Esophagus squamous epithelium (tissue), 5 donors: ENCODE measurements at regions not wholly inside any gene's neighbourhood (a gene's known extent, or its start where the extent isn't known, plus 50 kb on each side); places are given as distances from the start of the nearest gene placed in this dataset.

Experiments
- DNase-seq: peaks from one replicate; lab custom pipeline; 2025; lab: John Stamatoyannopoulos, UW
- H3K27ac ChIP-seq, 4 donors: fragments of 200-600 bp; sonication (generic); one replicate each; pipeline ENCODE4 v1.5.1; 2016 to 2019; ENCODE audit warnings: mild to moderate bottlenecking in 1 of 4
- H3K27me3 ChIP-seq, 4 donors: fragments of 200-600 bp; sonication (generic); 1 replicate in 3 of 4; 2 replicates in 1 of 4; pipeline versions ENCODE4 v1.5.1 to v1.6.0; 2017 to 2021; ENCODE audit warnings: antibody characterized with exemption in 1 of 4
- H3K36me3 ChIP-seq, 3 donors: fragments of 200-600 bp; sonication (generic); one replicate each; pipeline ENCODE4 v1.5.1; 2016 to 2019
- H3K4me1 ChIP-seq, 3 donors: fragments of 200-600 bp; sonication (generic); one replicate each; pipeline ENCODE4 v1.5.1; 2017 to 2019
- H3K4me3 ChIP-seq, 4 donors: fragments of 200-600 bp; sonication (generic); 1 replicate in 3 of 4; 2 replicates in 1 of 4; pipeline ENCODE4 v1.5.1; 2016 to 2019; ENCODE audit warnings: mild to moderate bottlenecking in 2 of 4, moderate library complexity in 1 of 4
- H3K9me3 ChIP-seq, 3 donors: fragments of 200-600 bp; sonication (generic); one replicate each; pipeline ENCODE4 v1.5.1; 2016 to 2019
- POLR2A ChIP-seq, 4 donors: fragments of 450-650 bp; IDR thresholded peaks; one replicate each; pipeline ENCODE4 v1.6.1; 2017; ENCODE audit warnings: antibody characterized with exemption in 4 of 4, mild to moderate bottlenecking in 4 of 4, moderate library complexity in 3 of 4
- WGBS, 2 donors: methylation state at CpG; one replicate each; pipeline ENCODE4 v1.1.5; 2018; 5-methylcytosine and 5-hydroxymethylcytosine counted together
- intact Hi-C: fragments of 100-400 bp; cut with DNase I; formaldehyde crosslinking; loops from one replicate; pipeline ENCODE4 v1.15.0; 2022
- TF ChIP-seq, protein P1 (sequence below), 6 experiments: fragments of 450-650 bp in 4 of 6; fragments of 200-600 bp in 2 of 6; sonication (generic) in 2 of 6; IDR thresholded peaks; one replicate each; pipeline ENCODE4 v1.5.1; 2016 to 2019; ENCODE audit warnings: antibody characterized with exemption in 6 of 6, mild to moderate bottlenecking in 4 of 6, moderate library complexity in 4 of 6
- donor health status: DM: yes; HTN: yes; CAD: no.

GRCh38 chr1:61538228-61538627, 186.7 kb downstream of the TM2D1 start:
- Histone ChIP-seq H3K27me3 (no peaks in the 10 kb centered on the region), H3K27ac (no peak overlapping the region), H3K9me3 (no peaks in the 10 kb centered on the region), H3K36me3 (no peaks in the 10 kb centered on the region), H3K4me3 (no peak overlapping the region), H3K4me1 (no peaks in the 10 kb centered on the region)
- TF ChIP-seq POLR2A (IDR thresholded peaks at IDR 0.05) = no peak
- TF ChIP-seq, protein P1, sequence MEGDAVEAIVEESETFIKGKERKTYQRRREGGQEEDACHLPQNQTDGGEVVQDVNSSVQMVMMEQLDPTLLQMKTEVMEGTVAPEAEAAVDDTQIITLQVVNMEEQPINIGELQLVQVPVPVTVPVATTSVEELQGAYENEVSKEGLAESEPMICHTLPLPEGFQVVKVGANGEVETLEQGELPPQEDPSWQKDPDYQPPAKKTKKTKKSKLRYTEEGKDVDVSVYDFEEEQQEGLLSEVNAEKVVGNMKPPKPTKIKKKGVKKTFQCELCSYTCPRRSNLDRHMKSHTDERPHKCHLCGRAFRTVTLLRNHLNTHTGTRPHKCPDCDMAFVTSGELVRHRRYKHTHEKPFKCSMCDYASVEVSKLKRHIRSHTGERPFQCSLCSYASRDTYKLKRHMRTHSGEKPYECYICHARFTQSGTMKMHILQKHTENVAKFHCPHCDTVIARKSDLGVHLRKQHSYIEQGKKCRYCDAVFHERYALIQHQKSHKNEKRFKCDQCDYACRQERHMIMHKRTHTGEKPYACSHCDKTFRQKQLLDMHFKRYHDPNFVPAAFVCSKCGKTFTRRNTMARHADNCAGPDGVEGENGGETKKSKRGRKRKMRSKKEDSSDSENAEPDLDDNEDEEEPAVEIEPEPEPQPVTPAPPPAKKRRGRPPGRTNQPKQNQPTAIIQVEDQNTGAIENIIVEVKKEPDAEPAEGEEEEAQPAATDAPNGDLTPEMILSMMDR (IDR thresholded peaks at IDR 0.05) = no peak
- 83 to 92% methylated on average over 1 of the region's 4 CpGs for WGBS, 2 donors
- intact Hi-C loops = no loop called here
- DNase-seq = no peak

DNA sequence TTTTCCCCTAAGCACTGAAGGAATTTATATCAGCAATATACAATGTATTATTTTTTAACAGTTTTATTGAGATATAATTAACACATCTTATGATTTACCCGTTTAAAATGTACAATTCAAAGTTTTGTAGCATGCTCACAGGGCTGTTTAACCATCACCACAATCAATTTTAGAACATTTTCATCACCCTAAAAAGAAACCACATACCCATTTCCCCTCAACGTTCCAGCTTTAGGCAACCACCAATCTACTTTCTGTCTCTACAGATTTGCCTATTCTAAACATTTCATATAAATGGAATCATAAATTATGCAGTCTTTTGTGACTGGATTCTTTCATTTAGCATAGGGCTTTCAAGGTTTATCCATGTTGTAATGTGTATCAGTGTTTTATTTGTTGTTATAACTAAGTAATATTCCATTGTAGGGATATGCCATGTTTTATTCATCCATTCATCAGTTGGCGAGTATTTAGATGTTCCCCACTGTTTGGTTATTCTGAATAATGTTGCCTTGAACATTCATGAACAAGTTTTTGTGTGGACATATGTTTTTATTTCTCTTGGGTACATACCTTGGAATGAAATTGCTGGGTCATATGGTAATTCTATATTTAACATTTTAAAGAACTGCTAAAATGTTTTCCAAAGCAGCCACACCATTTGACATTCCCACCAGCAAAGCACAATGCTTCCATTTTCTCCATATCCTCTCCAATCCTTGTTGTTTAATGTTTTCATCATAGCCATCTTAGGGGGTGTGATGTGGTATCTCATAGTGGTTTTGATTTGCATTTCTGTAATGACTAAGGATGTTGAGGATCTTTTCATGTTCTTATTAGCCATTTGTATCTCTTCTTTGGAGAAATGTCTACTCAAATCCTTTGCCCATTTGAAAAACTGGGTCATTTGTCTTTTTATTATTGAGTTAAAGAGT, 188.5 kb downstream of the TM2D1 start:
- H3K4me1 ChIP-seq = no peaks in the 10 kb centered on the region
- intact Hi-C loops = no loop called here
- no peaks in the 10 kb centered on the region for H3K27me3 ChIP-seq
- DNase-seq = no peak
- no peak overlapping the region for H3K4me3 ChIP-seq
- no peaks in the 10 kb centered on the region for H3K9me3 ChIP-seq
- no peak overlapping the region for H3K27ac ChIP-seq
- H3K36me3 ChIP-seq = no peaks in the 10 kb centered on the region
- TF ChIP-seq, protein P1 (IDR thresholded peaks at IDR 0.05) = no peak
- no peak for TF ChIP-seq POLR2A (IDR thresholded peaks at IDR 0.05)
- 66 to 75% methylated on average over 3 of the region's 3 CpGs for WGBS, 2 donors

- no peak for TF ChIP-seq POLR2A (IDR thresholded peaks at IDR 0.05)
- TF ChIP-seq, protein P1 (IDR thresholded peaks at IDR 0.05) = no peak
- 67% methylated on average over 1 of the region's 1 CpG for WGBS, 2 donors
- no peak for DNase-seq
- H3K4me3 ChIP-seq = no peak overlapping the region
- intact Hi-C loops = no loop called here
- no peak overlapping the region for H3K27ac ChIP-seq
- H3K9me3 ChIP-seq = no peaks in the 10 kb centered on the region
- no peaks in the 10 kb centered on the region for H3K36me3 ChIP-seq
- H3K4me1 ChIP-seq = no peaks in the 10 kb centered on the region
- H3K27me3 ChIP-seq = no peaks in the 10 kb centered on the region
These were observed 190.1 kb downstream of the TM2D1 start for GRCh38 chr1:61534847-61535246.

GRCh38 chr1:61533546-61533945, 191.4 kb downstream of the TM2D1 start:
- WGBS, 2 donors = 61 to 80% methylated on average over 1 of the region's 1 CpG
- intact Hi-C loops = no loop called here
- no peaks in the 10 kb centered on the region for H3K9me3 ChIP-seq
- H3K4me3 ChIP-seq = no peak overlapping the region
- DNase-seq = no peak
- H3K4me1 ChIP-seq = no peaks in the 10 kb centered on the region
- no peak overlapping the region for H3K27ac ChIP-seq
- no peak for TF ChIP-seq POLR2A (IDR thresholded peaks at IDR 0.05)
- TF ChIP-seq, protein P1 (IDR thresholded peaks at IDR 0.05) = no peak
- no peaks in the 10 kb centered on the region for H3K27me3 ChIP-seq
- H3K36me3 ChIP-seq = no peaks in the 10 kb centered on the region

- Histone ChIP-seq H3K9me3 (no peaks in the 10 kb centered on the region), H3K36me3 (no peaks in the 10 kb centered on the region), H3K27me3 (no peaks in the 10 kb centered on the region), H3K4me1 (no peaks in the 10 kb centered on the region), H3K4me3 (no peak overlapping the region), H3K27ac (no peak overlapping the region)
- intact Hi-C loops = no loop called here
- WGBS, 2 donors = 90 to 91% methylated on average over 2 of the region's 2 CpGs
- DNase-seq = no peak
- TF ChIP-seq, protein P1 (IDR thresholded peaks at IDR 0.05) = no peak
- TF ChIP-seq POLR2A (IDR thresholded peaks at IDR 0.05) = no peak
These were observed 193.2 kb downstream of the TM2D1 start for GRCh38 chr1:61531716-61532115.
